Right lung (tissue), 2 donors: ENCODE measurements at regions not wholly inside any gene's neighbourhood (a gene's known extent, or its start where the extent isn't known, plus 50 kb on each side); places are given as distances from the start of the nearest gene placed in this dataset.

ENCODE experiments used
- DNase-seq, 2 donors: peaks; one replicate each; pipeline ENCODE4 v3.0.0-alpha.2; 2013

DNA sequence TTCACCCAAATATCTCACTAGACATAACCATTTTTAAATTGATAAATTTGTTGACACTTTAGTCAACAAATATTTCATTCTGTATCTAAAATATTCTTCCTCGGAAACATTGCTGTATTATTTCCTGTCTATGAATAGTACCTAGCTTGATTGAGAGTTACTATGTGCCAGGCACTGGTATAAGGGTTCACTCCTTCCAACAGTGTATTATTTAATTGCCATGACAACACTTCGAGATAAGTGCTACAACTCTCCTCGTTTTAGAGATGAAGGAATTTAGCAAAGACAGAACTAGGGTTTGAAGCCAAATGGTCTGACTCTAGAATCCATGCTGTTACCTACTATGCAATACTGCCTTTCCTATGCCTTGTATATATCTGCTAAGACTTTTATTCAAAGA is 287.2 kb downstream of the YTHDC2 start:
- no peak for DNase-seq

DNA sequence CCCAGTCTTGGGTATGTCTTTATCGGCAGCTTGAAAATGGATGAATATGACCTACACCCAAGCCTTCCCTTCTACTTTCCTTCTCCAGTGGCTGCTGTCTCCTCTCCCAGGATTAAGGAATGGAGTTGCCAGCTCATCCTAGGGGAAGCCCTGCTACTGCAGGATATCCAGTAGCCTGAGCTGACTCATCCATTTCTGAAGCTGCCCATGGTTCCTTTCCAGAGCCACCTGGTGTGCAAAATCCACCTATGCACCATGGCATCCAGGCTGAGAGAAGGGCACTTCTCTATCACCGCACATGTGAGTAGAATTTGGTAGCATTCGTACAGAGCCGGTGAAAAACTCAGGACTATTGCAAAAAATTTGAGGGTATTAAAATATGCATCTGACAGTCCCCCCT is 290.8 kb downstream of the YTHDC2 start:
- no peak for DNase-seq

DNA sequence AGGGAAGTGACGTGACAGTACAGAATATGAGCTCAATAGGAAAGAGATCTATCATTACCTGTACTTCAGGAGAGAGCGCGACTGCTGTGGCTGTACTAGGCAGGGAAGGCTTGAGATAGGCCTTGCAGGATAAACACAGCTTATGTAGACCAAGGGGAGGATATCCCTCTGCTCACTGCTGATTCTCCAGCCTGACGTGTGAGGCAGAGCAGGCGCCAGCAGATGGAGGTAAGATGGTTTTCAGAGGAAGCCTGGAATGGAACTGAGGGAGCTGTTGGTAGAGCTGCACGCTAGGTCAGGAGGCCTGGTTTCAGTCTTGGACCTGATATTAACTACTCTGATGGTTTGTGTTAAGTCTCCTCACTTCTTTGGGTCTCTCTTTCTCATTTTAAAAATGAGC is 291.4 kb downstream of the YTHDC2 start:
- DNase-seq = no peak

DNA sequence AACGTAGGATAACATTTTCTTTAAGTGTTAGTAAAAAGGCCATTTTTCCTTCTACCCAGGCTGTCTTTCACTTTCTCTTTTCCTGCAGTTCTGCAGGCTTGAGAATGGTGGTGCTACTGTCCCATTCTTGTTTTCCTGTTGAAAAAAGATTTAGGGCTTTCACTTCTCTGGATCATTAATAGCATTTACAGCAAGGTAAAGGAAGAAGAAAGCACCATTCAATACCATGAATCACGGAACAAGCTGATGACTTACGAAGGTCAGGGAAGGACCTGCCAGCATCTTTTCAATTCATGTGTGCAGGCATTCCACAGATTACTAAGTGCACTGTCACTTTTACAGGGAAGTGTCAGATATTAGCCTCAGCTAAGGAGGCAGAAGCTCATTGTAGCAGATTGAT is 292.8 kb downstream of the YTHDC2 start:
- peak in 1 of 2 donors; percentile 7 for DNase-seq

DNA sequence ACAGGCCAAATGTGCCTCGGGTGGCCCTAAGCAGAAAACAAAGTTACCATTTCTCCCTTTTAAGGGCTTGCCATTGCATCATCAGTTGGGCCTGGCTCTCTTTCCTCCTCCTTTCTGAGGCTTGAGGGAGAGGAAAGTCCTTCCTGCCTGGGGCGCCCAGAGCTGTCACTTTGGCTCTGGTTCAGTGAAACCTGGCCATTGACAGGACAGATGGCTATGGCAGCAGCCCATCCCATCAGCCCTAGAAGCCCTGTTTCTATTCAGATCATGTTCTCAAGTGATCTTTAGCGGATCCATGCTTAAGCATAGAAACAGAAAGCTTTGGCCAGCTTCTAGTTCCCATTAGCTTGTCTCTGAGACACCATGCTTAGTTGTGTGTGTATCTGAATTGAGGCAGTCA is 293.4 kb downstream of the YTHDC2 start:
- DNase-seq = peak in 1 of 2 donors; percentile 4

DNA sequence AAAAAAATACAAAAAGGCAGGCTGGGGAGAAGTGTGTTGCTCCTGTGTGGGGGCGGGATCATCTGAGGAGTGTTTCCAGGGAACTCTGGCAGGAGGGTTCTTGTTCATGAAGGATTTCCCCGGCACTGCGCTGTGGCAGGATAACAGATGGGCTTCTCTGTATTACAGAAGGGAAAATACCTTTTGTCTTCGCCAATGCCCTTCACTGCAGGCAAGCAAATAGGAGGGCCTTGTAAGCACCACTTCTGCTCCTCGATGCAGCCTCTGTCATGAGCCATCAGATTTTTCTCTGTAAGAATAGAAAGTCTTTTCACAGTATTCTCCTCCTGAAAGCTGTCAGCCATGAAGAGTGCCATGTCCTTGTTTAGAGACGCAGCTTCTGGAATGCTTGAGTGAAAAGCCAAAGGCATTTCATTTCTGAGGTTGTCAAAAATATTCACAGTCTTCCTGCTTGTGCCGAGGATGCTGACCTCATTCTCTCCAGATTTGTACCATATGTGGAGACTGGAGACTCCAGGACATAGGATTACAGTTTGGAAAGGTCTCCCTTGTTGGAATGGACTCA is 294.0 kb downstream of the YTHDC2 start:
- peak in 1 of 2 donors; percentile 8 for DNase-seq

DNA sequence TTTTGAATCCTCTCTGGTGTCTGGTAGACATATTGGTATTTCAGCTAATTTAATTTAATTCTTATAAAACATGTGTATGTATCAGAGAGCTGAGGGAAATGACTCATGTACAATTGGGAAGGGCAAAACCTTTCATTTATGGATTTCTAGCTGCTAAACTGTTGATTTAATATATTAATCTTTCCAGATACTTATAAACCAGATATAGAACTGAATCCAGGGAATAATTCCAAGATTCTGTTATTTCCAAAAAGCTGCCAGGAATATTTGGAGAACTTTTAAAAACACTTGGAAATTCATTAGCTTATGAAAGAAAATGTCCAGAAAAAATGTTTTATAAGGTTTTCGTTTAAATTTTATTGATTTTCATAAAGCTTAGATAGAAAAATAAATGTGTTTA is 295.5 kb downstream of the YTHDC2 start:
- no peak for DNase-seq

DNA sequence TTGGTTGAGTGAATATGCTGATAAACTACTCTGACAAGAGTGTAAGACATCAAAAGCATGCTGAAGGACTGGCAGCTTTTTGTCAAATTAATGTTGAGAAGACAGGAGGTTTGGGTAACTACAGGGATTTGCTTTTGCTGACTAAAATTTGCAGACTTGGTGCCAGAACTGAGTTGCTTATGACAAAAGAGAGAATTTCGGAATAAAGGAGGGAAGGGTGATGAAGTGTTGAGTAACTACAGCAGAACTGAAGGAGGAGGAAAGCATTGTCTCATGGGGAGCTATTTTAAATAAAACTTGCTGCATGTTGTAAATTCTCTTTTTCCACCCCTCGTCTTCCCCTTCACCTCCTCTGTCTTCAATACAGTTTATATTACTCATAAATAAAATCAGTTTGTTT is 296.1 kb downstream of the YTHDC2 start:
- peak in 1 of 2 donors; percentile 12 for DNase-seq

DNA sequence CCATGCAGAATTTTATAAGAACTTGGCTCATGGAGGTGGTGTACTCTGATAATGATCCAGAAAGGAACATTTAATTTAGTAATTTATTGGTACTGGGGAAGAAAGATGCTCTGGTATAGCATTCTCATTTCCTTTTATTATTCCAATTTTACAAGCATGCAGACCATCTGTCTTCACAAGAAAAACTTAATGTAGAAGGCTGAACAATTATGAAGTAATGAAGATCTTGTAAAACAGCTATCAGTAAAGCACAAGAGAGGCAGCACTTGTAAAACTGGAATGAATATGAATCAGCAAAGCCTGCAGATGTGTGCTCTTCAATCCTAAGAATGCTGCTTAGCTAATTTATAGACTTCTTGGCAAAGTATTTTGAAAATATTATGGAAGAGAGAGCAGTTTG is 300.0 kb downstream of the YTHDC2 start:
- no peak for DNase-seq

DNA sequence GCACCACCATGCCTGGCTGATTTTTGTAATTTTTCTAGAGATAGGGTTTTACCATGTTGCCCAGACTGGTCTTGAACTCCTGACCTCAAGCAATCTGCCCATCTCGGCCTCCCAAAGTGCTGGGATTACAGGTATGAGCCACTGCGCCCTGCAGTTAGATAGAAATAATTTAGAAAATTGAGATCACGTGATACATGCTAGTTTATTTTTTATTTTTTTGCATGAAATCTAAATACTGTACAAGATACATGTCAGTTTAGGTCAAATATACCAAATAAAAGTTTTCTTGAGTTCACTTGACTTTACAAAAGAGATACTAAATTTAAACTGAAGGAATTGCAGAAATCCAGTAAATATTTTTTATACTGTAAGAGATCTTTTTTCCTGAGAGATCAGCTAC is 304.2 kb downstream of the YTHDC2 start:
- DNase-seq = no peak

DNA sequence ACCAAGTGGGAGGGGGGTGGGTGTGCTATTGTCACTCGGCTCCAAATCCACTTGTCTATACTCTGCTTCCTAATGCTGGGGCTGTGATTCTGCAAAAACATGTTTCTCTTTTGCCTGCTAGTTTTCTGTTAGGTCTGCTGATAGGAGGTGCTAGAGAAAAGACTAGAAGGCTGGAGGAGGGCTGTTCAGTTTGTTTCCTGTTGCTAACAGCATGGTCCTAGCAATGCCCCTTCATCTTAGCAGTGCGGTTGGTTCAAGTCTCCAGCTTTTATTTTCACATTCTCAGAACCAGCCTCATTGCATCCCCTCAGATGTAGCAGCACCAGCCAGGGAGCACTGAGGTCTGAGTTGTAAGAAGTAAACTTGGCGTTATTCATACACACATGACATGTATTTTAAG is 310.2 kb downstream of the YTHDC2 start:
- peak in 1 of 2 donors; percentile 17 for DNase-seq

DNA sequence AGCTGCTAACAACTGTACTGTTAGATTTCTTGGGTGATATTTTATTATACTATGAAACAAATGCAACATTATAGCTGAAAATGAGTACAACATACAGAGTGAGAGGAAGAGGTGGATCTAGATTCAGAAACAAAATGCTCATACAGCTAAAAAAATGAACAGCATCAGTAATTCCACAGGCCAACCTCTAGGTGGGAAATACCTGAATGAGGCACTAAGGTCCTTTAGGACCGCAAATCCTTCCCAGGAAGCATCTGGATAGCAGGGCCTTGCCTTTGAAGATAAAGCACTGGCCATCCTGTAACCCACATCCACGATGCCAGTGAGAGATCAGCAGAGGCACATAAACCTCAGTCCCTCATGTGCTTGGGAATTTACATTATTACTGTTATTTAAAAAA is 310.8 kb downstream of the YTHDC2 start:
- no peak for DNase-seq

DNA sequence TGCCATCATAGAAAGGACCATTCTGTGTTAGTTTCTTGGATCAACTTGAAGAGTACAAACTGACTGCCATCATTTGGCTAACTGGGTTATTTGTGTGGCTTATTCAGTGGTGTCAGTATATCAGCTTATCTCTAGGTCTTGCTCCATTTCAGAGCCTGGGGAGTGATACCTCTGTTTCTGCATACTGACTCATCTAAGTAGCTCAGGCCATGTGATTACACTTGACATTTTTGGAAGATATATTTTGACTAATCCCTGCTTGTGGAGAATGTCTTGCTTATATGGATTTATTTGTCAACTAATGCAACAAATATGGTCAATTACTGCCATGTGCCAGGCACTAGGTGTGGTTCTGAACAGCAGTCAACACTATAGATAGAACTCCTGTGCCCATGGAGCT is 311.7 kb downstream of the YTHDC2 start:
- DNase-seq = no peak

DNA sequence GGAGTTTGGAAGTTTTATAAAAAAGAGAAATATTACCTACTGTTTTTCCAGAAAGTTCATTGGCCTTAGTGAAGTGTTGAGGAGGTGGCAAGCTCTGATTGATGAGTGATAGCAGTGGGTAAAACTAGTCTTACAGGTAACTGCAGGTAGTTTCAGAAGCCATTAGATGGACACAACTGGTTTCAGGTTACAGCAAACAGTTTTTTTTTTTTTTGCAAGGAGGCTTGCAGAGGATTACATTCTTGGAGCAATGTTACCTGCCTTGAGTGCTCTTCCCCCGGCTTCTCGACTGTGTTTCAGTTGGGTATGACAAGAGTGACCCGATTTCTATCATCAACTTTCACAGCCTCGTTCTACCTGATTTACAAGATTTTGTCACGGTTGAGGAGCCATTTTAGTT is 333.4 kb downstream of the YTHDC2 start:
- DNase-seq = peak in 1 of 2 donors; percentile 5

DNA sequence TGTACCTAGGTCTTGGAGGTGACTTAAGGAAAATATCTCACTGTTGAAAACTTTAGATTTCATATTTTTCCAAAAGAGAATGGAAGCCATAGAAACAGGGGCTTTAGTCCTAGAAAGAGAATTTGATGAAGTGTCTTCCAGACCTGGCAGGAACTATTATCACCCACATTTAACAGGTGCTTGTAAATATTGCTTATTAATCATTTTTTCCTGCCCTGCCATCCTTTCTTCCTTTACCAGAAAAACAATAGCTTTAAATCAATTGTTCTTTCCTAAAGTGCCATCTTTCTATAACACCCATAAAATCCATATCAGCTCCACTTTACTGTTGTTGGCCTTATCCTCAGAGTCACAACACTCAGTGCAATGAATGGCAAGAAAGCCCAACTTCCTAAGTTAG is 350.9 kb downstream of the YTHDC2 start:
- no peak for DNase-seq

DNA sequence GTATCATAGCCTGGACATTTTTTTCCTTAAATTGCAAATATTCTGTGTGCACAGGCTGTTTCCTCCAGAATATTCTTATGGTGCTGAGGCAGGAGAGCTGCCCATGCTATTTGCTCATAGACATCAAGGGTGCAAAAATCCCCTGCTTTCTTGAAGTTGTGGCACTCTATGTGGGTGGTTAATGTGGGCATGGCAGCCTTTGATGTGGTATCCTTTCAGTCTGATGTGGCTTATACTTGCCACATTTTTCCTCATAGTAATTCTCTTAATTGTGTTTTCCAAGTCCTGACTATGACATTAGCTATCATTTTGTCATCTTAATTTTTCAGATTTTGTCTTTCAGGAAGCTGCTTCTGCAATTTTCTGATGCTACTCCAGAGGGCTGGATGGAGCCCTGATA is 353.3 kb downstream of the YTHDC2 start:
- no peak for DNase-seq

DNA sequence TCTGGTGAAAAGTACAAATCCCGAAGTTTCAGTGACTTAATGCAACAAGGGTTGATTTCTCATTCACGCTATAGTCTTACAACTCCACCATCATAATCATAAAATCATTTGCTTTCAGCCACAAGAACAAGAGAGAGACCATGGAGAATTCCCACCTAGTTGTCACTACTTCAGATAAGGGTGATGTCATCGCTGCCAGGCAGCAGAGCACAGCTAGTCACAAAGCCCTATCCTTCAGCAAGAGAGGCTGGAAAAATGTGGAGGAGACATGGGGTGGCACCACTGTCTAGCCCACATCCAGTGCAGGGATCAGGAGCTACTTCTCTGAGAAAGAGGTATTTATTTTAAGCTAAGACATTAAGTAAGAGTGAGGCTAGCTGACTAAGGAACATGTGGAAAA is 356.1 kb downstream of the YTHDC2 start:
- no peak for DNase-seq

DNA sequence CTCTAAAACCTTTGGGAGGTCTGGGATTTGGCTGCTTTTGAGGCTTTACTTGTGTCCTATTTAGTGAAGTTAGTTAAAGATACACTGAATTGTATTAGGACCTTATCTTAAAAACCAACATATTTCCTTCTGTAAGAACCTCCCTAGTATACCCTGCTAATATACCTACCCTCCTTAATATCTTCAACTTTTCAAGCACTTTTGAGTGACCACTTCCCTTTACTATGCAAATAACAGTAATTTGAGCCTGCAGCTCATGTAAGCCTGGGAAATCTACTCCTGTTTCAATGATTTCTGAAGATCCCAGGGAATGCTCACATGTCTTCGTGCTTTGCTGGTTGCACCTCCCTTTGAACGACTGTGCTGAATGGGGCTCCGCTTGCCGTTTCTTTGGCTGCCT is 358.5 kb downstream of the YTHDC2 start:
- DNase-seq = peak; percentile 7 to 26

DNA sequence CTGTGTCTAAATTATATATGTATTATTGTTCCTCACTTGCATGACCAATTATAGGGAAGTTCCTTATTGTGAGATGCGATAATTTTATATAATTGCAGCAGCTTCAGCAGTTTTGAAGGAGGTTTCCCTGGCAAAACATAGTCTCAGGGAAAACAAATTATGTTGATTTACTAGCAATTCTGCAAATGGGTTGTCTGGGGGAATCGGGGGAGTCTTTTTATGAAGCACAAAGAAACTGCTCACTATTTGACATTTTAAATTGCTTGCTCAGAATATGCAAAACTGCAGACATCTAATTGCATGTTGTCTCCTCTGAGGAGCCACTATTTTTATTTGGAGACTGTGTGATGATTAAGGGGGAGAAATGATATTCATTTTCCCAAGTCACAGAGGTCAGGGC is 361.6 kb downstream of the YTHDC2 start:
- no peak for DNase-seq

DNA sequence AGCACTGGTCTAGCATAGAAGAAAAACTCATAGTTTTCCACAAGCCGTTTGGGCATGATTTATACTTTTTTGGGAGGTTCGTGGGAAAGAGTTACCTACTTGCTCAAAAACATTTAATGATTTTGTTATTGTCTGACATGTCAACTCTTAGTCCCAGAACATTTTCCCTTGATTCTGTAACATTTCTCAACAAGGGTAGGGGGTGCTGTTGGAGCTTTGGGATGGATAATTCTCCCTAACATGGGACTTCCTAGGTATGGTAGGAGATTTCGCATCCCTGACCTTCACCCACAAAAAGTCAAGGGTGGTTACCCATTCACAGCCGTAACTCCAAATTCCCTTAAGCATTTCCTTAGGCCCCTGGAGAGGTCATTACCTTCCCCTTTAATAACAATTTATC is 378.0 kb downstream of the YTHDC2 start:
- DNase-seq = no peak

DNA sequence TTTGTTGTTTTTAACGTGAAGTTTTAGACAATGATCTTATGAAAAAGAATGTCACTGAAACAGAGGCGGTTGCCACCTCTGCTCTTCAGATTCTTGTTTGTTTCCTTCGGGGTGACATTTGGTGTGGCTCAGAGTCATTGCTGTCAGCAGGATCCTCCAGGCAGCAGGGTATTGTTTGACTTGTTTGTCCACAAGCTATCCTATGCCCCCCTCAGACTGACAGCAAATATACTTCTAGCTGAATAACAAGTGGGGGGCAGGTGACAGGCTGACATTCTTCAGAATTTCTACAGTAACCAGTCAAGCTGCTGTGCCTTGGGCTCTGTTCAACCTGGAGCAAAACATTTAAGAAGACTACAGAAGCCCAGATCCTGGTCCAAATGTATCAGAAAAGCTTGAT is 383.3 kb downstream of the YTHDC2 start:
- no peak for DNase-seq

DNA sequence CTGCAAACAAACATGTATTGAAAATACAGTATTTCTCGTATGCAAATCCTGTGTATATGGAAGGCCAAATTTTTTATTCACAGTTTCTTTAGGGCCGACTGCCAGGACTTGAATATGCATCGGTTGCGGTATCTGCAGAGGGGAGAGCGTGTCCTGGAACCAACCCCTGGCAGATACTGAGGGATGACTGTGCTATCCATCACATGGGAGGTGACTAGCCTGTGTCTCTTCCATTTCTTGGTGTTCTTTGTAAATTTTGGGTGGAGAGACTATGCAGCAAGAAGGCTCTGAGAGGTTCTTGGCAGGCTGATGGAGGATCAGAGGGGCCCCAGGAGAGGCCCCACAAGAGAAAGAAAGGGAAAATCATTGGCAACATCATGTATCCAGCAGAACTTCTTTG is 384.3 kb downstream of the YTHDC2 start:
- DNase-seq = no peak

DNA sequence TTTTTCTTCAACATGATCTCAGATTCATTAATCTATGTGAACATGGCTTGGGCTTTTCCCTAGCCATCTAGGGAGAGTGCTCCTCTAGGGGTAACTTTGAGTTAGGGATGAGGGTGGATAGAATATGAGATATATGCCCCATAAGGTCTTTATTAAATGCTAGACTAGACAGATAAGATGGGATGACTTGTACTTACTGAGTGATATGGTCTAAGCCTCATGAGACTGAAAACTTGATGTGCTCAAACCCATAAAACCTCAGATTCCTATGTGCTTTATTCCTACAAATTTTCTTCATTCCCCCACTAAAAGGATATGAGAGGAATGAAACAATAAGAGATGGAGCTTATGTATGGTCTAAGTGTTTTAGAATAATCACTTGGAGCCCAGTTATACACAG is 386.6 kb downstream of the YTHDC2 start:
- no peak for DNase-seq

DNA sequence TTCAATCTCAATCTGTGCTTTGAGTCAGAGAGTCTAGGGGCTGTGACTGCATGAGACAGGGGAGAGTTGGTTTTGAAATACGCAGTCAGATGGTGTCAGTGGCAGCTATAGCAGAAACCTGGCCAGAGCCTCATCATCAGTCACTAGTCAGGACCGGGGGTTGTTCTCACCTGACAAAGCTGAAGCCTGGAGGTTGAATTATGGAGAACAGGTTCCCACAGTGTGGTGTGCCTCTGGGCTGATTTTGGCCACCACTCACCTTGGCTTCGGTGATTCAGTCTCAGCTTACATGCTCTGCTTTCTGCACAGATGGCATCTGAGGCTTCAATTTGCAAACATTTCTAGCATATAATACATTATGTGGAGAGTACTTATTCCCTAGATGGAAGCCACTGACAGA is 387.3 kb downstream of the YTHDC2 start:
- DNase-seq = no peak

DNA sequence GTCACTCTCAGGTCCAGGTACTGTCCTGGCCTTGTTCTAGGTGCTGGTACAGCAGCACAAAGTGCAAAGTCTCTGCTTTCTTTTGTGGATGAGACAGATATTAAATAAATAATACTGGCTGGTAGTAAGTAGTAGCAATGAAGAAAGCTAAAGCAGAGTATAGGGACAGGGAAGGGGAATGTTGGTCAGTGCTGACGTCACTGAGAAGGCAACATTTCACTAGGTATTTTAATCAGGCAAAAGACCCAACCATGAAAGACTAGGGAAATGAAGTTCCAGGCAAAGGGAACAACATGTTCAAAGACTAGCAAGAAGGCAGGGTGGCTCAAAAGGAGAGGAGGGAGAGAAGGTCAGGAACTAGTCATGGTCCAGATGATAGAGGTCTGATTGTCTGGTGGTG is 388.2 kb downstream of the YTHDC2 start:
- DNase-seq = no peak
